Trophoblast cell (in vitro differentiated cells and primary cell): ENCODE measurements at regions not wholly inside any gene's neighbourhood (a gene's known extent, or its start where the extent isn't known, plus 50 kb on each side); places are given as distances from the start of the nearest gene placed in this dataset.

ENCODE experiments used
- DNase-seq, 2 donors: peaks; one replicate each; pipeline ENCODE4 v3.0.0-alpha.2; 2016
- H2AFZ ChIP-seq: 2 replicates; pipeline ENCODE4 v1.6.1; 2013; ENCODE audit warnings: low read length, moderate library complexity, mild to moderate bottlenecking; ENCODE audit not compliant: insufficient read depth, poor library complexity
- H2AK5ac ChIP-seq: 2 replicates; pipeline ENCODE4 v1.6.1; 2013; ENCODE audit warnings: mild to moderate bottlenecking, low read length
- H2BK120ac ChIP-seq: 2 replicates; pipeline ENCODE4 v1.6.1; 2013; ENCODE audit warnings: low read length, mild to moderate bottlenecking, moderate library complexity; ENCODE audit not compliant: insufficient read depth, poor library complexity
- H2BK12ac ChIP-seq: 2 replicates; pipeline ENCODE4 v1.6.1; 2013; ENCODE audit warnings: mild to moderate bottlenecking, low read length, moderate library complexity
- H2BK5ac ChIP-seq: 2 replicates; pipeline ENCODE4 v1.6.1; 2013; ENCODE audit warnings: low read length, low read depth, moderate library complexity, mild to moderate bottlenecking; ENCODE audit not compliant: poor library complexity
- H3K14ac ChIP-seq: 2 replicates; pipeline ENCODE4 v1.6.1; 2013; ENCODE audit warnings: mild to moderate bottlenecking, low read length
- H3K18ac ChIP-seq: 2 replicates; pipeline ENCODE4 v1.6.1; 2013; ENCODE audit warnings: mild to moderate bottlenecking, low read length
- H3K23ac ChIP-seq: 2 replicates; pipeline ENCODE4 v1.6.1; 2013; ENCODE audit warnings: low read length
- H3K27ac ChIP-seq: 2 replicates; pipeline ENCODE4 v1.5.1; 2013; ENCODE audit warnings: low read depth, mild to moderate bottlenecking, inconsistent platforms, low read length, moderate library complexity
- H3K27me3 ChIP-seq: 2 replicates; pipeline ENCODE4 v1.6.1; 2013; ENCODE audit warnings: inconsistent platforms, mild to moderate bottlenecking, low read length, moderate library complexity; ENCODE audit not compliant: insufficient read depth
- H3K36me3 ChIP-seq, 2 experiments: 1 replicate in 1 of 2; 2 replicates in 1 of 2; pipeline ENCODE4 v1.6.1; 2013; ENCODE audit warnings: low read length in 2 of 2, mild to moderate bottlenecking in 2 of 2, moderate library complexity in 1 of 2; ENCODE audit not compliant: insufficient read depth in 2 of 2, control insufficient read depth in 1 of 2
- H3K4ac ChIP-seq: 2 replicates; pipeline ENCODE4 v1.6.1; 2013; ENCODE audit warnings: low read depth, mild to moderate bottlenecking, low read length, moderate library complexity
- H3K4me1 ChIP-seq, 2 experiments: 1 replicate in 1 of 2; 2 replicates in 1 of 2; pipeline ENCODE4 v1.6.1; 2013; ENCODE audit warnings: low read length in 2 of 2, mild to moderate bottlenecking in 2 of 2, moderate library complexity in 1 of 2; ENCODE audit not compliant: insufficient read depth in 2 of 2, control insufficient read depth in 1 of 2
- H3K4me2 ChIP-seq: 2 replicates; pipeline ENCODE4 v1.6.1; 2013; ENCODE audit warnings: inconsistent platforms, mild to moderate bottlenecking, low read length, moderate library complexity
- H3K4me3 ChIP-seq: 2 replicates; pipeline ENCODE4 v1.5.1; 2013; ENCODE audit warnings: mild to moderate bottlenecking, low read depth, low read length, inconsistent platforms
- H3K79me1 ChIP-seq: one replicate; pipeline ENCODE4 v1.6.1; 2013; ENCODE audit warnings: low read length
- H3K79me2 ChIP-seq: 2 replicates; pipeline ENCODE4 v1.6.1; 2013; ENCODE audit warnings: low read length, mild to moderate bottlenecking; ENCODE audit not compliant: control insufficient read depth, insufficient read depth, poor library complexity
- H3K9ac ChIP-seq: 2 replicates; pipeline ENCODE4 v1.6.1; 2013; ENCODE audit warnings: mild to moderate bottlenecking, low read length
- H3K9me3 ChIP-seq: 2 replicates; pipeline ENCODE4 v1.6.1; 2013; ENCODE audit warnings: low read depth, mild to moderate bottlenecking, control low read depth, inconsistent platforms, low read length; ENCODE audit not compliant: insufficient read depth
- H4K12ac ChIP-seq: 2 replicates; pipeline ENCODE4 v1.6.1; 2013; ENCODE audit warnings: low read depth, mild to moderate bottlenecking, low read length, moderate library complexity
- H4K8ac ChIP-seq: 2 replicates; pipeline ENCODE4 v1.6.1; 2013; ENCODE audit warnings: low read depth, mild to moderate bottlenecking, low read length, moderate library complexity
- H4K91ac ChIP-seq: one replicate; pipeline ENCODE4 v1.6.1; 2013; ENCODE audit warnings: low read depth, mild to moderate bottlenecking, low read length, moderate library complexity
- WGBS: extraction: QIAGEN DNeasy Blood & Tissue Kit; methylation state at CpG from one replicate; pipeline ENCODE4 v1.1.7; 2013; ENCODE audit warnings: missing lambda C conversion rate; ENCODE audit not compliant: insufficient read length, insufficient coverage; ENCODE audit errors: extremely low coverage; 5-methylcytosine and 5-hydroxymethylcytosine counted together

- Histone ChIP-seq H3K18ac (no peak overlapping the region), H4K8ac (no peak overlapping the region), H3K4me2 (no peak overlapping the region), H3K79me1 (no peaks in the 10 kb centered on the region), H2BK12ac (no peak overlapping the region), H2AK5ac (no peak overlapping the region), H3K9ac (no peak overlapping the region), H3K4ac (no peak overlapping the region), H3K9me3 (no peaks in the 10 kb centered on the region), H3K23ac (no peak overlapping the region), H3K4me3 (no peak overlapping the region), H4K12ac (no peak overlapping the region), H2BK120ac (no peak overlapping the region), H3K14ac (no peak overlapping the region), H3K36me3 (no peaks in the 10 kb centered on the region), H3K27me3 (no peaks in the 10 kb centered on the region), H3K27ac (no peak overlapping the region), H3K4me1 (peaks cover 0 to 2% of the 10 kb centered on the region in 2 experiments), H2AFZ (no peak overlapping the region), H3K79me2 (no peaks in the 10 kb centered on the region), H4K91ac (no peak overlapping the region), H2BK5ac (no peak overlapping the region)
- no CpG with 5 or more reads among the region's 17 CpGs for WGBS
- DNase-seq, result no peak
Observed at GRCh38 chr22:27175021-27175838, 517.8 kb downstream of the MIAT start.

- Histone ChIP-seq H3K9me3 (no peaks in the 10 kb centered on the region), H3K9ac (no peak overlapping the region), H3K27me3 (no peaks in the 10 kb centered on the region), H3K27ac (no peak overlapping the region), H4K8ac (no peak overlapping the region), H3K14ac (no peak overlapping the region), H3K79me1 (no peaks in the 10 kb centered on the region), H3K36me3 (no peaks in the 10 kb centered on the region), H3K18ac (no peak overlapping the region), H4K12ac (no peak overlapping the region), H2BK12ac (no peak overlapping the region), H3K4ac (no peak overlapping the region), H2BK120ac (no peak overlapping the region), H2AFZ (no peak overlapping the region), H3K79me2 (no peaks in the 10 kb centered on the region), H2BK5ac (no peak overlapping the region), H3K4me2 (no peak overlapping the region), H3K4me3 (no peak overlapping the region), H3K23ac (no peak overlapping the region), H4K91ac (no peak overlapping the region), H3K4me1 (peaks cover 0 to 2% of the 10 kb centered on the region in 2 experiments), H2AK5ac (no peak overlapping the region)
- WGBS, result 100% methylated on average over 1 of the region's 2 CpGs
- DNase-seq, result no peak
Observed at GRCh38 chr22:27175974-27176373, 518.6 kb downstream of the MIAT start.

GRCh38 chr22:27179161-27179560 lies 521.8 kb downstream of the MIAT start:
- H3K4me3 ChIP-seq, result no peak overlapping the region
- no peak overlapping the region for H2BK12ac ChIP-seq
- H2BK120ac ChIP-seq, result no peak overlapping the region
- H3K18ac ChIP-seq, result no peak overlapping the region
- H3K79me1 ChIP-seq, result no peaks in the 10 kb centered on the region
- no peaks in the 10 kb centered on the region for H3K79me2 ChIP-seq
- H3K9me3 ChIP-seq, result no peaks in the 10 kb centered on the region
- no peak overlapping the region for H3K4ac ChIP-seq
- WGBS, result no CpG with 5 or more reads among the region's 3 CpGs
- peak overlapping the region; percentile 89 for H3K23ac ChIP-seq
- no peak overlapping the region for H2AFZ ChIP-seq
- no peak overlapping the region for H3K14ac ChIP-seq
- no peak for DNase-seq
- H4K91ac ChIP-seq, result no peak overlapping the region
- H3K9ac ChIP-seq, result peak overlapping the region; percentile 54
- H3K36me3 ChIP-seq, result no peaks in the 10 kb centered on the region
- no peak overlapping the region for H2BK5ac ChIP-seq
- no peaks in the 10 kb centered on the region for H3K27me3 ChIP-seq
- H3K4me2 ChIP-seq, result no peak overlapping the region
- H4K12ac ChIP-seq, result no peak overlapping the region
- no peak overlapping the region for H2AK5ac ChIP-seq
- peaks cover 0 to 2% of the 10 kb centered on the region in 2 experiments for H3K4me1 ChIP-seq
- no peak overlapping the region for H3K27ac ChIP-seq
- no peak overlapping the region for H4K8ac ChIP-seq

- H3K4me2 ChIP-seq, result no peak overlapping the region
- no peak overlapping the region for H3K23ac ChIP-seq
- H3K9ac ChIP-seq, result no peak overlapping the region
- no peak overlapping the region for H3K4me3 ChIP-seq
- H3K4ac ChIP-seq, result no peak overlapping the region
- H2BK12ac ChIP-seq, result no peak overlapping the region
- H2BK5ac ChIP-seq, result no peak overlapping the region
- H2AK5ac ChIP-seq, result no peak overlapping the region
- H2AFZ ChIP-seq, result no peak overlapping the region
- H4K8ac ChIP-seq, result no peak overlapping the region
- H3K14ac ChIP-seq, result no peak overlapping the region
- H4K12ac ChIP-seq, result no peak overlapping the region
- no peak overlapping the region for H3K27ac ChIP-seq
- no peaks in the 10 kb centered on the region for H3K79me2 ChIP-seq
- H3K9me3 ChIP-seq, result no peaks in the 10 kb centered on the region
- DNase-seq, result no peak
- WGBS, result no CpG with 5 or more reads among the region's 4 CpGs
- no peaks in the 10 kb centered on the region for H3K27me3 ChIP-seq
- H3K4me1 ChIP-seq, result no peaks in the 10 kb centered on the region
- no peaks in the 10 kb centered on the region for H3K79me1 ChIP-seq
- H3K36me3 ChIP-seq, result no peaks in the 10 kb centered on the region
- no peak overlapping the region for H2BK120ac ChIP-seq
- H3K18ac ChIP-seq, result no peak overlapping the region
- no peak overlapping the region for H4K91ac ChIP-seq
Observed at GRCh38 chr22:27181537-27181936, 524.1 kb downstream of the MIAT start.
